ENCODE measurements at regions not wholly inside any gene's neighbourhood (a gene's known extent, or its start where the extent isn't known, plus 50 kb on each side); places are given as distances from the start of the nearest gene placed in this dataset.

- no peak for ATAC-seq
- no peak for DNase-seq (ENCODE audit: low spot score)
Observed at GRCh38 chr2:139209586-139209985, 429.4 kb upstream of the NXPH2 start.

- no peak for DNase-seq (ENCODE audit: low spot score)
Observed at GRCh38 chr2:139201516-139201915, 421.3 kb upstream of the NXPH2 start.

GRCh38 chr2:139196754-139197153 lies 416.6 kb upstream of the NXPH2 start:
- no peak for ATAC-seq

More at GRCh38 chr2:139201516-139201915, 421.3 kb upstream of the NXPH2 start:
- no peak for ATAC-seq

GRCh38 chr2:139194546-139194945 lies 414.4 kb upstream of the NXPH2 start:
- DNase-seq (ENCODE audit: low spot score) (no peak), ATAC-seq (no peak)

More at GRCh38 chr2:139196754-139197153, 416.6 kb upstream of the NXPH2 start:
- DNase-seq (ENCODE audit: low spot score) = no peak

GRCh38 chr2:139177041-139177440 lies 396.9 kb upstream of the NXPH2 start:
- no peak for DNase-seq (ENCODE audit: low spot score)
- ATAC-seq = no peak

- no peak for DNase-seq (ENCODE audit: low spot score)
- no peak for ATAC-seq
Observed at GRCh38 chr2:139175510-139175909, 395.3 kb upstream of the NXPH2 start.

- ATAC-seq (no peak), DNase-seq (ENCODE audit: low spot score) (no peak)
Observed at GRCh38 chr2:139170406-139170805, 390.2 kb upstream of the NXPH2 start.

GRCh38 chr2:139165601-139166000 lies 385.4 kb upstream of the NXPH2 start:
- ATAC-seq (no peak), DNase-seq (ENCODE audit: low spot score) (no peak)

- DNase-seq (ENCODE audit: low spot score) = no peak
- ATAC-seq = no peak
Observed at GRCh38 chr2:139165041-139165440, 384.9 kb upstream of the NXPH2 start.

- no peak for DNase-seq (ENCODE audit: low spot score)
- no peak for ATAC-seq
Observed at GRCh38 chr2:139162957-139163356, 382.8 kb upstream of the NXPH2 start.

GRCh38 chr2:139162456-139162855 lies 382.3 kb upstream of the NXPH2 start:
- no peak for ATAC-seq
- no peak for DNase-seq (ENCODE audit: low spot score)

GRCh38 chr2:139160836-139161235 lies 380.6 kb upstream of the NXPH2 start:
- no peak for ATAC-seq
- DNase-seq (ENCODE audit: low spot score) = no peak

GRCh38 chr2:139159177-139159576 lies 379.0 kb upstream of the NXPH2 start:
- DNase-seq (ENCODE audit: low spot score) (no peak), ATAC-seq (no peak)

- ATAC-seq (no peak), DNase-seq (ENCODE audit: low spot score) (no peak)
Observed at GRCh38 chr2:139156730-139157129, 376.5 kb upstream of the NXPH2 start.

- DNase-seq (ENCODE audit: low spot score) = no peak
- no peak for ATAC-seq
Observed at GRCh38 chr2:139155991-139156390, 375.8 kb upstream of the NXPH2 start.

- DNase-seq (ENCODE audit: low spot score) (no peak), ATAC-seq (no peak)
Observed at GRCh38 chr2:139142252-139142880, 362.2 kb upstream of the NXPH2 start.

- DNase-seq (ENCODE audit: low spot score) (no peak), ATAC-seq (no peak)
Observed at GRCh38 chr2:139124271-139124670, 344.1 kb upstream of the NXPH2 start.

GRCh38 chr2:139123795-139124194 lies 343.6 kb upstream of the NXPH2 start:
- ATAC-seq (no peak), DNase-seq (ENCODE audit: low spot score) (no peak)

- DNase-seq (ENCODE audit: low spot score) = no peak
- ATAC-seq = no peak
Observed at GRCh38 chr2:139122711-139123158, 342.5 kb upstream of the NXPH2 start.

GRCh38 chr2:139099721-139100120 lies 319.5 kb upstream of the NXPH2 start:
- ATAC-seq (no peak), DNase-seq (ENCODE audit: low spot score) (no peak)

- ATAC-seq = no peak
- no peak for DNase-seq (ENCODE audit: low spot score)
Observed at GRCh38 chr2:139098961-139099360, 318.8 kb upstream of the NXPH2 start.

- ATAC-seq = no peak
- no peak for DNase-seq (ENCODE audit: low spot score)
Observed at GRCh38 chr2:139083121-139083520, 302.9 kb upstream of the NXPH2 start.

GRCh38 chr2:139080244-139080643 lies 300.1 kb upstream of the NXPH2 start:
- DNase-seq (ENCODE audit: low spot score) (no peak), ATAC-seq (no peak)

Data from left lobe of liver (tissue), 2 donors.